AG10803 (cell line): ENCODE measurements at regions not wholly inside any gene's neighbourhood (a gene's known extent, or its start where the extent isn't known, plus 50 kb on each side); places are given as distances from the start of the nearest gene placed in this dataset.

Experiments used
- DNase-seq: peaks from one replicate; pipeline ENCODE4 v3.0.0; 2010; ENCODE audit warnings: low read depth
- H3K4me3 ChIP-seq: 2 replicates; pipeline ENCODE4 v1.5.1; 2011; ENCODE audit warnings: mild to moderate bottlenecking, low read length, control low read depth
- TF ChIP-seq, protein P1 (sequence below): conservative IDR thresholded peaks from 2 replicates; pipeline ENCODE4 v1.5.1; 2011; ENCODE audit warnings: mild to moderate bottlenecking, low read length, control low read depth, inconsistent platforms

DNA sequence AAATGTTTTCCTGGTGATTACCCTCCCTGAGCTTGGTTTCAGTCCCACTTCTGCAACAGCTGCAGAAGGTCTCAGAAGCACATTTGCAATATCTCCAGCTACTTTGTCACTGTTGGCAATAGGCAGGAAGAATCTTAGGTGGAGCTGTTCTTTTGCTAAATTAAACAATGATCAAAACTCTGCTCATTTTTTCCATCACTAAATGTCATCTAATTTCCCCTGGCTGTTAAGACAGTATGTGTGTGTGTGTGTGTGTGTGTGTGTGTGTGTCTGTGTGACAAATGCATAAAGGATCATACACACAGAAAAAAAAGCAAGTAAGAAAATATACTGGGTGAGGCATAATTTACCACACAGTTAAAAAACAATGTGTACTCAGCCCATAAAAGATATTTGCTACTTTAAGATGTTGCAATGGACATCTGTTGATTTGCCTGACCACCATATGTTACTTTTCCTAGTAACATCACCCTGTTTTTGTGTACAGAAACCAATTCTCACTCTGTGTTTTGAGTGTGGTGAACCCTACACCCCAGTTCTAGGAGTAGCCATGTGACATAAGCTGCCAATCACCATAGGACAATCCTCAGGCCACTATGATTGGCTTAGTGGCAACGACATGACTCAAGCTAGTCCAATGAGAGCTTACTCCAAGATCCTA, 572.6 kb upstream of the CLINT1 start:
- H3K4me3 ChIP-seq: no peak overlapping the region
- DNase-seq: peak; percentile 84
- TF ChIP-seq, protein P1, sequence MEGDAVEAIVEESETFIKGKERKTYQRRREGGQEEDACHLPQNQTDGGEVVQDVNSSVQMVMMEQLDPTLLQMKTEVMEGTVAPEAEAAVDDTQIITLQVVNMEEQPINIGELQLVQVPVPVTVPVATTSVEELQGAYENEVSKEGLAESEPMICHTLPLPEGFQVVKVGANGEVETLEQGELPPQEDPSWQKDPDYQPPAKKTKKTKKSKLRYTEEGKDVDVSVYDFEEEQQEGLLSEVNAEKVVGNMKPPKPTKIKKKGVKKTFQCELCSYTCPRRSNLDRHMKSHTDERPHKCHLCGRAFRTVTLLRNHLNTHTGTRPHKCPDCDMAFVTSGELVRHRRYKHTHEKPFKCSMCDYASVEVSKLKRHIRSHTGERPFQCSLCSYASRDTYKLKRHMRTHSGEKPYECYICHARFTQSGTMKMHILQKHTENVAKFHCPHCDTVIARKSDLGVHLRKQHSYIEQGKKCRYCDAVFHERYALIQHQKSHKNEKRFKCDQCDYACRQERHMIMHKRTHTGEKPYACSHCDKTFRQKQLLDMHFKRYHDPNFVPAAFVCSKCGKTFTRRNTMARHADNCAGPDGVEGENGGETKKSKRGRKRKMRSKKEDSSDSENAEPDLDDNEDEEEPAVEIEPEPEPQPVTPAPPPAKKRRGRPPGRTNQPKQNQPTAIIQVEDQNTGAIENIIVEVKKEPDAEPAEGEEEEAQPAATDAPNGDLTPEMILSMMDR: no peak

DNA sequence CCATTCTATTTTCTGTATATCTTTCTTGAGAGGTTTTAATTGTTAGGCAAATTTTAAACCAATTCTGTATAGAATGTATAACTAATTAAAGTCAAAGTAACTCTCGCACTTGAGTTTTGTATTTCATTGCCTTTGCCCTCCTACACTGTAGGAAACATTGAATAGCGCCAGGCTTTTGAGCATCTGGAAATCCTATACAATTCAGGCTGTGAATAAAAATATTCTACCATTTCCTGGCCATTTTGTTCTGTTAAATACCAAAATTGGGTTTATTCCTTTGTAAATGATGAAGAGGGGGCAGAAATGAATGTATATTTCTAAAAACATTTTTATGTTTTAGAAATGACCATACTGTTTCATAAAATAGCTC, 571.8 kb upstream of the CLINT1 start:
- TF ChIP-seq, protein P1: no peak
- DNase-seq: no peak

DNA sequence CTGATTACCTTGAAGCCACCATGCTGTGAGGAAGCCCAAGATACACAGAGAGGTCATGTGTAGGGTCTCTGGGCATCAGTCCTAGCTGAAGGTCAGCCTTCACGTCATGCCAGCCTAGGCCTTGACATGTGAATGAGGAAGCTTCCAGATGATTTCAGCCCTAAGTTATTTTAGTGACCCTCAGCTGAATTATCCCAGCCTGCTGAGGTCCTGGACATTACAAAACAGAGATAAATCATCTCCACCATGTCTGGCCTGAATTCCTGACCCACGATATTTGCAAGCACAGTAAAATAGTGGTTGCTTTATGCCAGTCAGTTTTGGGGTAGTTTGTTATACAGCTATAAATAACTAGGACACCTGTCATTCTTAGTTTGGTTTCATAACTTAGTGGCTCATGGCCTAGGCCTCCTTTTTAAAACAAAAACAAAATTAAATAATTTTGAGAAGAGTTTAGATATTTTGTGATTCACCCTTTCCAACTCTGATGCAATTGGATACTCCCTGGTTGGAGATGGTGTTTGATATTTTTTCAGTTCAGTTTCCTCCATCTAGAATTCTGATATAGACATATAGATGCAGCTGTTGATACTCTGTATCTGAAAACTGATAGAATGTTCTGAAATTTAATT, 571.3 kb upstream of the CLINT1 start:
- no peak for DNase-seq
- TF ChIP-seq, protein P1: no peak
- H3K4me3 ChIP-seq: no peak overlapping the region

More for the DNA sequence above, 571.8 kb upstream of the CLINT1 start:
- no peak overlapping the region for H3K4me3 ChIP-seq

DNA sequence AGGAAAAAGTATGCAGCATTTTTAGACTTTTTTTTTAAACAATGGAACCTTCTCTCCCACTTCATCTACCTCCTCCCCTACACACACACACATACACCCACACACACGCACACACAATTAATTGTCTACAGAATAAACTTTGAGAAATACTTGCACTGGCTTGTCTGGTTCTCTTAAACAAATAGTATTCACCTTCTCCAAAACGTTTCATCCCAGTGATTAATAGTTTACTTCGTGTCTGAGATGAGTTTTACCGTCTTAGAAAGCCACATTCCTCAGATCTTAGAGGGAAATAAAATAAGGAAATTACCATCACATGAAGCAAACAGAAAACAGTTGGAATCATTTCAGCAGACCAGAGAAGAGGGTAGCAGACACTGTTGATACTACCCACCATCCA, 570.6 kb upstream of the CLINT1 start:
- H3K4me3 ChIP-seq: no peak overlapping the region
- TF ChIP-seq, protein P1: no peak
- no peak for DNase-seq

DNA sequence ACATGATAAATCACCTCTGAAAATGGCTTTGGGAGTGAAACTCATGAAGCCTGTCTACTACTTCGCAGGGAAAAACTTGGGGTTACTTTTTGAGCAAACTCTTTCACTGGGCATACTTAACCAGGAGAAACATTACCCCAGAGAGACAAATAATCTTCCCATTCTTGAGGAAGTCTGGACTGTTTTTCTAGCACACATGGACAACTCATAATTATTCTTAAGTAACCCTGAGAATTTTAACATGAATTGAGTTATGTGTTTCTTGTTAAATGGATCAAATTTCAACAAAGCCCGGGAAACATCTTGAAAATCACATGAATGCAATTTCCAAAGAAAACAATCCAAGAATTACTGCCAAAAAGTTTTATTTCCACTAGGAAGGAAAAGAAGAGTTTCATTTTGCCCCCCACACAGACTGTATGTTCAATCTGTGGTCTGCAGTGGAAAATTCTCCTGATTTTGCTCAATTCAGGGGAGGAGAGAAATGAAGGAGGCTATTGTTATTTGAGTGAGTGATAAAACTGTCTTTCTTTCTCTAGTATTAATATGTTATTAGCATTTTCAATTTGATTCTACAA, 564.8 kb upstream of the CLINT1 start:
- peak; percentile 49 for DNase-seq
- TF ChIP-seq, protein P1: no peak

DNA sequence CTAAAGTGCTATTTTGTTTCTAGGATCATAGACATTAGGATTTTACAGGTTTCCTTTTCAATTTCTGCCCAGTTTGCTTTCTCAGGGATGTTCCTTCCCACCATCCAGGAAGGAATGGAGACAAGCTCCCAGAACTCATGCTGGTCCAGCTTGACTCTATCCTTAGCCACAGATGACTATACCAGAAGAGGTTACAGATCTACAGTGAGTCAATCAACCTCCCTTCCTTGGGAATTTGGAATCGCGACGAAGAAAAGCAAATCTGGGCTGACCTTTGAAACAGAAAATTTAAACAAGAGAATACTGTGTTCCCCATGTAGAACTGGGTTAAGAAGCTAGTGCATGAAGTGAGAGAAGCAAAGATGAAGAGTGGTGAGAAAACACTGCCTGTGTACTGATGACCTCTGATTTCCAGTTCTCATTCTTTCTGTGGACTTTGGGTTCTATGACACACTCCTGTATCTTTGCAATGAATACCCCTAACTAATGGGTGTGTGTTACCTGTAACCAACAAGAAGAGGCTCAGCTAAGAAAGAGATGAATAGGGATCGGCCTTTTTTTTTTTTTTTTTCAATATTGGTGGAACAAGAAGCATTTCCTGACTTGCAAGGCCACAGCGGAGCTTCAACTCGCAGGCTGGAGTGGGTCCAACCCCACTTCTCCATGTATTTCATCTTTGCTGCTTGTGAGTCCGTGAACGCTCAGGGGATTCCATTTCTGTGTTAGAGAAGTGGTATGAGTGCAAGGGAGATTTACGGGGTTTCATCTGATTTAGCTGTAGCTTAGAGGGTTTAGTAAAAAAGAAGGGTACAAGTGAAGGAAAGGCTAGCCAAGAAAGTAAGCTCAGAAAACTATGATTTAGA, 563.9 kb upstream of the CLINT1 start:
- H3K4me3 ChIP-seq: no peak overlapping the region
- no peak for DNase-seq

More for the DNA sequence above, 564.8 kb upstream of the CLINT1 start:
- H3K4me3 ChIP-seq: no peak overlapping the region

More for the DNA sequence above, 563.9 kb upstream of the CLINT1 start:
- TF ChIP-seq, protein P1: no peak
